Heart right ventricle (tissue), 16 donors: ENCODE measurements at regions not wholly inside any gene's neighbourhood (a gene's known extent, or its start where the extent isn't known, plus 50 kb on each side); places are given as distances from the start of the nearest gene placed in this dataset.

Source experiments
- ATAC-seq, 8 donors: fragments of 200-7000 bp; cut with Tn5 transposase; one replicate each; pipeline ENCODE4 v1.9.1; 2020; ENCODE audit warnings: mild to moderate bottlenecking in 8 of 8, moderate library complexity in 8 of 8, moderate number of reproducible peaks in 1 of 8
- DNase-seq, 2 donors: peaks; one replicate each; pipeline ENCODE4 v3.0.0-alpha.2; 2020
- H3K27ac ChIP-seq, 10 donors: fragments of 200-600 bp; sonication (generic) in 2 of 10; one replicate each; pipeline versions ENCODE4 v1.5.0 to v1.8.0; 2020 to 2022; ENCODE audit warnings: mild to moderate bottlenecking in 3 of 10
- H3K27me3 ChIP-seq, 7 donors: fragments of 200-600 bp; one replicate each; pipeline ENCODE4 v1.8.0; 2021 to 2022; ENCODE audit warnings: mild to moderate bottlenecking in 2 of 7
- H3K36me3 ChIP-seq, 9 donors: fragments of 200-600 bp; sonication (generic) in 1 of 9; one replicate each; pipeline versions ENCODE4 v1.5.0 to v1.8.0; 2020 to 2022; ENCODE audit warnings: mild to moderate bottlenecking in 2 of 9
- H3K4me1 ChIP-seq, 9 donors: fragments of 200-600 bp; sonication (generic) in 1 of 9; one replicate each; pipeline versions ENCODE4 v1.5.0 to v1.8.0; 2020 to 2022; ENCODE audit warnings: mild to moderate bottlenecking in 4 of 9
- H3K4me3 ChIP-seq, 10 donors: fragments of 200-600 bp; sonication (generic) in 2 of 10; one replicate each; pipeline versions ENCODE4 v1.5.0 to v1.8.0; 2020 to 2022; ENCODE audit warnings: mild to moderate bottlenecking in 7 of 10, moderate library complexity in 2 of 10
- H3K9me3 ChIP-seq, 11 donors: fragments of 200-600 bp in 10 of 11; sonication (generic) in 2 of 11; one replicate each; pipeline versions ENCODE4 v1.5.0 to v1.8.0; 2013 to 2022; ENCODE audit warnings: mild to moderate bottlenecking in 2 of 11, control low read depth in 1 of 11, moderate library complexity in 1 of 11
- CTCF ChIP-seq, 9 donors: fragments of 200-600 bp; sonication (generic) in 2 of 9; IDR thresholded peaks; one replicate each; pipeline versions ENCODE4 v1.5.0 to v1.8.0; 2021 to 2022; ENCODE audit warnings: antibody characterized with exemption in 9 of 9, mild to moderate bottlenecking in 5 of 9, moderate library complexity in 1 of 9
- WGBS, 2 donors: extraction: QIAGEN DNeasy Blood & Tissue Kit; methylation state at CpG; one replicate each; pipeline ENCODE4 v1.1.7; 2013; ENCODE audit warnings: inconsistent platforms in 1 of 2; 5-methylcytosine and 5-hydroxymethylcytosine counted together
- intact Hi-C, 10 donors: fragments of 100-400 bp; cut with DNase I; formaldehyde crosslinking; loops; one replicate each; pipeline versions ENCODE4 v1.11.1 to v1.14.2; 2022
- donor health status: Arrhythmogenic right ventricular cardiomyopathy.
- donor health status: ischemic (EF 13 %, LVEDD 7.1; RV severe dilation, severe dysfunction).
- donor health status: healthy with polysubstance abuse.
- donor health status: DM: no; HTN: yes; CAD: no.
- donor health status: DM: no; HTN: no; CAD: no.
- donor health status: ischemic (EF 25% LVEDD 6.9; RV normal size, moderate dysfunction).
- donor health status: ischemic (EF 25% LVEDD 5.7; RV mildly dilated, moderate dysfunction).
- donor health status: healthy.
- donor health status: DM: yes; HTN: yes; CAD: no.
- donor health status: Ischemic cardiomyopathy.
- donor health status: ischemic (EF 35%, LVEDD 5.7; RV mildly dilated, moderate dysfunction).
- donor health status: nonischemic (EF 11% LVEDD 7.7; RV severe dilation, severe dysfunction).
- donor health status: DM: yes; HTN: yes; CAD: no.
- donor health status: PGD.
- donor health status: ischemic (EF 29% LVEDD 5.4; RV normal size, mild dysfunction).
- donor health status: nonischemic (EF 23%, LVEDD 6.1; RV moderate dilation, normal function).

DNA sequence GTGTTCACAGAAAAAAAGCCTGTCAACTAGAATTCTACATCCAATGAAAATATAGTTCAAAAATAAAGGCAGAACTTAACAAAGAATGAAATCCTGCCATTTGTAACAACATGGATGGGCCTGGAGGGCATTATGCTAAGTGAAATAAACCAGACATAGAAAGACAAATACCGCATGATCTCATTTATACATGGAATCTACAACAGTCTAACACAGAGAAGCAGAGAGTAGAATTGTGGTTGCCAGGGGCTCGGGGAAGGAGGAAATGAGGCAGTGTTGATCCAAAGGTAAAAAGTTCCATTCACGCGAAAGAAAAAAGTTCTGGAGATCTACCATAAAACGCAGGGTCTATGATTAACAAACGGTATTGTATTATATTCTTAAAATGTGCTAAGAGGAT lies 282.6 kb downstream of the MRPL39 start:
- Histone ChIP-seq H3K27me3 (no peaks in the 10 kb centered on the region), H3K27ac (no peak overlapping the region), H3K4me1 (no peaks in the 10 kb centered on the region), H3K9me3 (no peaks in the 10 kb centered on the region), H3K4me3 (no peak overlapping the region), H3K36me3 (no peaks in the 10 kb centered on the region)
- DNase-seq, result no peak
- intact Hi-C loops, result no loop called here
- ATAC-seq, result no peak
- 79 to 85% methylated on average over 6 of the region's 6 CpGs for WGBS, 2 donors
- no peak for TF ChIP-seq CTCF (IDR thresholded peaks at IDR 0.05)

DNA sequence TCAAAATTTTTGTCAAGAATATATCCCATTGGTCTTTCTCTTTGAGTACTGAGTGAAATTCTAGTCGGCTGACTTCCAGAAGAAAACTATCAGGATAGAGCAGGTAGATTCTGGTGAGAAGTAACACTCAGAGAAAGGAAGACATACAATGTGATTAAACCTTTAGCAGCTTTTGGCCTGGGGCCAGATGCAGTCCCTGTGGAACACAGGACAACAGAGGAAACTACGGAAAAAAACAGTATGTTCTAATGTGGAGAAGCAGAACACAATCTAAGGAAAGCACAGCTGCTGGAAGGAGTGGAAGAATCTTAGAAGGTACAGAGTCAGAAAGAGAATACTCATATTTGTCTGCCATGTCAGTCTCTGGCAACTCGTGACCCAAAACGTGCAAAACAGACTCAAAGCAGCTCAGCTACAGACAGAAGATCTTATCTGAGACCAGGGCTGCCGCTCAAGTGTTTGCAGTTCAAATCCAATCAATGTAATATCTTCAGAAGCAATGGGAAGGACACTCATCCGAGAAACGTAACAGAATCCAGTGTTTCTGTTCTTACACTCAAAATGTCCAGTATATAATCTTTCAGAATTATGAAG lies 283.8 kb downstream of the MRPL39 start:
- intact Hi-C loops, result no loop called here
- Histone ChIP-seq H3K9me3 (no peaks in the 10 kb centered on the region), H3K4me1 (no peaks in the 10 kb centered on the region), H3K4me3 (no peak overlapping the region), H3K27me3 (no peaks in the 10 kb centered on the region), H3K36me3 (no peaks in the 10 kb centered on the region), H3K27ac (no peak overlapping the region)
- no peak for DNase-seq
- 57 to 74% methylated on average over 7 of the region's 7 CpGs for WGBS, 2 donors
- no peak for TF ChIP-seq CTCF (IDR thresholded peaks at IDR 0.05)
- ATAC-seq, result no peak

DNA sequence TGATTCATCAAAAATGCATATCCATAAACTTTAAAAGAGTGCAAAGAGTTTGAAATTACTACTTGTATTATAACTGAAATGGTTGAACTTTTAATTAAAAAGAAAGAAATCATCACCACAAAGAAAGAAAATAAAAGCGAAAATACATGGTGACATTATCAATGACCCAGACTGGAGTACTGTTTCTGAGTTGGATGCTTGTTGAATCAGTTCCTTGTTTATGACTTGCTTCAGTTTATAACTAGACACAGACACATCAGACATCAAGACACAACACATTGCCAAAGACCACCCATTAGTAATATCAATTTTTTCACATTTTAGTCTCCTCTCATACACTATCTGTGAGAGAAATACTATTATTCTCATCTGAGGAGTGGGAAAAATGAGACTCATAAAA lies 293.0 kb downstream of the MRPL39 start:
- DNase-seq, result no peak
- Histone ChIP-seq H3K27me3 (no peaks in the 10 kb centered on the region), H3K4me3 (no peak overlapping the region), H3K36me3 (no peaks in the 10 kb centered on the region), H3K9me3 (peaks cover 0 to 25% (median 9%) of the 10 kb centered on the region in 11 donors), H3K4me1 (no peaks in the 10 kb centered on the region), H3K27ac (no peak overlapping the region)
- TF ChIP-seq CTCF (IDR thresholded peaks at IDR 0.05), result no peak
- intact Hi-C loops, result loop anchor here in 7 of 10 donors (2.0 to 10.0 kb wide), 3 partner anchors 417 to 419 kb away; no protein-coding TSS in a partner anchor
- WGBS, 2 donors, result 70% methylated on average over 1 of the region's 1 CpG
- ATAC-seq, result no peak

DNA sequence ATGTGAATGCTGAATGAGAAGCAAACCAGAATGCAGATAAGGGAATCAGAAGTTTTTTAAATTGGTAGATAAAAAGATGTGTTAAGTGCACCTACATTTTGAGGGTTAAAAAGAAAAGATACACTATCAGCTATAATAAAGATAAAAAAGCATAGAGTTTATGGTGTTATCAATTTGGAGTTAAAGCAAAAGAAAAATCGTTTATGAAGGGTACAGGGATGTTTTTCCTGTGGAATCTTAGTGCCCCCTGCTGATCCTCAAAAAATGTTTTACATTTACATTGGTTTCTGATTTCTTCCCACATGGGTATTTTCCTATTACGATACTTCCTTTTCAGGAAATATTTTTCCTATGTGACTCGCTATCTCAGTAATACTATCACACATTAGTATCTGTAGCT lies 293.5 kb downstream of the MRPL39 start:
- Histone ChIP-seq H3K27ac (no peak overlapping the region), H3K9me3 (peaks cover 0 to 29% (median 9%) of the 10 kb centered on the region in 11 donors), H3K4me1 (no peaks in the 10 kb centered on the region), H3K36me3 (no peaks in the 10 kb centered on the region), H3K4me3 (no peak overlapping the region), H3K27me3 (no peaks in the 10 kb centered on the region)
- no peak for DNase-seq
- 18 to 28% methylated on average over 3 of the region's 3 CpGs for WGBS, 2 donors
- ATAC-seq, result no peak
- TF ChIP-seq CTCF (IDR thresholded peaks at IDR 0.05), result peak in 8 of 9 donors; percentile 22 to 53 (median 30)
- intact Hi-C loops, result loop anchor here in 7 of 10 donors (2.0 to 10.0 kb wide), 3 partner anchors 417 to 419 kb away; no protein-coding TSS in a partner anchor
